GM19023 (cell line): ENCODE measurements at regions not wholly inside any gene's neighbourhood (a gene's known extent, or its start where the extent isn't known, plus 50 kb on each side); places are given as distances from the start of the nearest gene placed in this dataset.
"Not testable (repeated sequence)": the region's sequence is repeated elsewhere in the genome, so short reads cannot be mapped to it uniquely, and the experiment has no call there.

Source experiments
- ATAC-seq: cut with Tn5 transposase; IDR thresholded peaks from one replicate; pipeline ENCODE4 v1.9.1; 2021; ENCODE audit warnings: mild to moderate bottlenecking, moderate library complexity; ENCODE audit not compliant: unreplicated experiment

- ATAC-seq, result no peak
Measured at GRCh38 chr11:110855191-110855590, 143.0 kb upstream of the ARHGAP20 start.

DNA sequence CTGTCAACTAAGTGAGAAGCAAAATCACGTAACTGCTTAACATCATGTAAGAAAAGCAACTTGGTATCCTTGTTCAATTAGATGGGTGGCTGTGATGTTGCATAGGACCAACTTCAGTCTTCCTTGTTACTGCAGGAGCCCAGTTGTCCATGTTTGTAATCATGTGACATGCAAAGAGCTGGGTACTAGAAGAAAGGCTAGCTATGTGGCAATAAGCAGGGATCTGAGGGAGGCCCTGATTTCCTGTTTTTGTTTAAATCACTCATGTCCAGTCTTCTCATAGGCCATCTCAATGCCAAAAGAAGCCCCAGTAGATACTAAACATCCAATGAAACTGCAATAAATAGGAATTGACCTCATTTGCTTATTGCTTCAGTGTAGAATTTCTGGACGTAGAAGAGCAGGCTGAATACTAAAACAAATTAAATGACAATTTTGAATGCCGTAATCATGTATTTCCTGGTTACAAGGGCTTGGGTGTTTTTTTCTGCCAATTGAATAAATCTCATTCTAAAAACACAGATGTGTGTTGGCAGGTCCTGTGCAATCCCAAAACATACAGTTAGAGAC lies 140.8 kb upstream of the ARHGAP20 start:
- no peak for ATAC-seq

- no peak for ATAC-seq
Measured at GRCh38 chr11:110850846-110851245, 138.6 kb upstream of the ARHGAP20 start.

- ATAC-seq, result not testable (repeated sequence)
Measured at GRCh38 chr11:110843053-110843452, 130.8 kb upstream of the ARHGAP20 start.

DNA sequence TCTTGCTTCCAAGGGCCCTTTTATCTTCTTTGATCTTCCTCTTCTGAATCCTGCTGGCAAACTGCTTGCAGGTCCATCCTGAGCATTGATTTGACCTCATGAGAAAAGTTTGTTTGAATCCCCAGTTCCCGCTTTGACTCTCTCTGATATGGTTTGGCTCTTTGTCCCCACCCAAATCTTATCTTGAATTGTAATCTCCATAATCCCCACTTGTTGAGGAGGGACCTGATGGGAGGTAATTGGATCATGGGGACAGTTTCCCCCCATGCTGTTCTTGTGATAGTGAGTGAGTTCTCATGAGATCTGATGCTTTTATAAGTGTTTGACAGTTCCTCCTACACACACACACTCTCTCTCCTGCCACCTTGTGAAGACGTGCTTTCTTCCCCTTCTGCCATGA lies 126.6 kb upstream of the ARHGAP20 start:
- ATAC-seq, result no peak

- ATAC-seq, result no peak
Measured at GRCh38 chr11:110837603-110838002, 125.4 kb upstream of the ARHGAP20 start.

GRCh38 chr11:110835106-110835505 lies 122.9 kb upstream of the ARHGAP20 start:
- no peak for ATAC-seq

DNA sequence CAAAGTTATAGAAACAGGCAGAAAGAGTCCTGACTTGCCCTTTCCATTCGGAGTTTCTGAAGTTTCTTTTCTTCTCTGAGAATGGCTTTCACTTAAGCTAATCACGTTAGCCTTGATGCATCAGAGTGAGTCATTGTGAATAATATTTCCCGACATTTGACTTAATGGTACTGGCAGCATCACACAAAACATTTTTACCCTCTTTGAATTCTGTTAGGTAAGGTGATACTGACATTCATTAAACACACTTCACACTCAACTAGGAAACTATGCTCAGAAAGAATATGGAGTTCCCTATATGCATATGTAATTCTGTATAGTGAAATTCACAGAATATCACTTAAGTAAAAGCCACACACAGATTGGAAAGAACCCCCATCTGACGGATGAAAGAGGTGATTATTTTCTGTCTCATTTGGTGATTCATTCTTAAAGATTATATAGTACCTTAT lies 120.8 kb upstream of the ARHGAP20 start:
- no peak for ATAC-seq

DNA sequence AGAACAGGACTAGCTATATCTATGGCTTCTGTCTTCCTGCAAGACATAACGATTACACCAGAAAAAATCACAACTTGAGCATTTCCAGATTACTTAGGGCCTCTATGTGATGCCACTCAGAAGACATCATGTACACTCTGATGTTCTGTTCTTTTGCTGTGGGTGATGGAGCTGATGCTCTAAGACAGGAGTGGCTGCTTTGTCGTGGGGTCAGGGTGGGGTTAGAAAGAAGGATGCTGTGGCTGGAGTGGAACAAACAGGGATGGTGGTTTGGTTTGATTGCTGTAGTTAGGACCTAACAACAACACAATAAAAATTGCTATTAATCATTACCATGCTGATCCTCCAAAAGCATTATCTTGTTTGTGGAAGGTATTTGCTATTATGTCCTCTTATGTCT lies 120.3 kb upstream of the ARHGAP20 start:
- ATAC-seq, result no peak

DNA sequence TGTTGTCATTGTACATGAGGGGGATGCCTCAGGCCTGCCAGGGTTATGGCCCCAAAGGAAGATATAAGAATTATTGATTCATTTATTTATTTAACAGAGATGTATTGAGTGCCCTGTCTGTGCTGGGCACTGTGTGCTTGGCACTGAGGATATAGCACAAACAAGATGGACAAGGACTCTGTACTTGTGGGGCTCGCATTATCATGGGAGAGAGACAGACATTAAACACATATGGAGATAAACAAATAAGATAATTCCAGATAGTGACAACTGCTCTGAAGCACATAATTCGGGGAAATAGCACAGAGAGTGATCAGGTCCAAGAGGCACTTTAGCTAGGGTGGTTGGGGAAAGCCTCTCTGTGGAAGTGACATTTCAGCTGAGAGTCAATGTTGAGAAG lies 119.8 kb upstream of the ARHGAP20 start:
- no peak for ATAC-seq

- ATAC-seq, result no peak
Measured at GRCh38 chr11:110830747-110831146, 118.5 kb upstream of the ARHGAP20 start.

- ATAC-seq, result no peak
Measured at GRCh38 chr11:110830344-110830743, 118.1 kb upstream of the ARHGAP20 start.

GRCh38 chr11:110829873-110830272 lies 117.6 kb upstream of the ARHGAP20 start:
- no peak for ATAC-seq

DNA sequence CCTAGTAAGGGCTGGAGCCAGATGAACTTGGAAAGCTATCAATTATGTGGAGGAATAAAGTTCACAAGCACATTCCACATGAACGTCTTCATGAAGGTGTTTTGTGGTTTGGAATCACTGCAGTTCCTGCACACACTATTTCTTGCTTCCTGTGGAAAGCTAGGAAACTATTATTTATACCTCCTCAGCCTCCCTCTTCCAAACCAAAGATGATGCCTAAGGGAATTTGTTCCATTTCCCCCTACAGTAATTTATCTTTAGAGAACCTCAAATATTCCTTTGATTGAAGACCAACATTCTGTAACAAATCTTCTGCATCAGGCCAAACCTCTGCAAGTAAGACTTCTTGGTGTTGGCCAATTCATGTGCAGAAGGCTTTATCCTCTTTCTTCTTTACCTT lies 115.8 kb upstream of the ARHGAP20 start:
- ATAC-seq, result no peak

DNA sequence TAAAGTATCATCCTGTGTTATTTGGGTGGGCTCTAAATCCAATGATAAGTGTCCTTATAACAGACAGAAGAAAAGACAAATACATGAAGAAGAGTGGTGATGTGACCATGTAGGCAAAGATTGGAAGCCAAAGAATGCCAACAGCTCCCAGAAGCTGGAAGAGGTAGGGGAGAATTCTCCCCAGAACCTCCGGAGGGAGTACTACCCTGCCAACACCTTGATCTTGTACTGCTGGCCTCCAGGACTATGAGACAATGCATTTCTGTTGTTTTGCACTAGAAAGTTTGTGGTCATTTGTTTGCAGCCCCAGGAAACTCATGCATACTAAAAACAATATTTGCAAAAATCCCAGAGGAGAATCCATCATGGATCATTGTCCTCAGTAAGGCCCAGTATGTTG lies 115.0 kb upstream of the ARHGAP20 start:
- no peak for ATAC-seq

DNA sequence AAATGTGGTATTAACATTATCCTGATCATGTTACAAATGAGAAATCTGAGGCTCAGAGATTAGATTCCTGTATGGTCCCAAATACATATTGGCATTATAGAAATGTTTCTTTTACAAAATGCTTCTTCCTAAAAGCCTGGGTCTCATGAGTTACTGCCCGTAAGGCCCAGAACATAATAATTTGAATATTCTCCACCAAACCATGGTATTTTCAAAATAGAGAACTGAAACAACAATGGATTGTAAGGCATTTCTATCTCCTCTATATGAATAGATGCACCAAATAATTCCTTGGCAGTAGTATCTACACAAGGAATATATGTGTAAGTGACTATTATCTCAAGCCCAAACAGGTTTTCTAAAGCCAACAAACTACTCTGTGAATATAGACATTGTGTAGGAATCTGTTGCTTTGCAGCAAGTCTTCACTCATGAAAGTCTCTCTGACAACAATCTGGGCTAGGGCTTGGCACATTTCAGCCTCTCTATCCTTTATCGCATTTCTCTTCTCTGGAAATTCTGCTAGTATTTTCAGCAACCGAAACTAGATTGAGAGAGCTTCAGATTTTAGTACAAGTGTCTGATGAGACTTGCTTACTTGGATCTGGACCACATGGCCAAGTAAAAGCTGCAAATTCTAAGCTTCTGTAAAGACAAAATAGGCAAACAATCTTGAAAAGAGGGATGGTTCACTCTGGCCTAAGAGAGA lies 112.8 kb upstream of the ARHGAP20 start:
- no peak for ATAC-seq

- ATAC-seq, result no peak
Measured at GRCh38 chr11:110818032-110818687, 105.9 kb upstream of the ARHGAP20 start.

DNA sequence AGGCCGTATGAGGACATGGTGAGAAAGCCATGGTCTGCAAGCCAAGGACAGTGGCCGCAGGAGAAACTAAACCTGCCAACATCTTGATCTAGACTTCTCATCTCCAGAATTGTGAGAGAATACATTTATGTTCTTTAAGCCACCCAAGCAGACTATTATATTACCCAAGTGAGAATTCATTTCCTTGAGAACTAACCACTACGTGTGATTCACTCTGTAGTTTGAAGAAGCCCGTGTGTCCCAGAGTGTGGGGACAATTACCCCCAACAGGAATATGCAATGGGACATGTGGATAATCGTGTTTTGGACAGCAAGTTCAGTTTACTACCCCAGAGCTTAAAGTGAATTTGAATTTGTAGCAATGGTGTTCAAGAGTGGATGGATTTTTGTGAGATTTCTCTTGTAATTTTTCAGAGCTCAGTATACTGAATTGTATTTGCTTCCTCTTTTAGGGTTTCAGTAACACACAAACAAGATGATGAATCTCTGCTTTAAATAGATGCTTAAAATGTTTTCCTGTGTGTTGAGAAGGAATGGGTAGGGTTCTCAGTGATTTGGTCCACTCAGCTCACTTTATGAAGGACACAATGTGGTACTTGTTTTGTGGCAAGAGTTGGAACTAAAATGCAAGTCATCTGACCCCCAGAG lies 100.0 kb upstream of the ARHGAP20 start:
- no peak for ATAC-seq

GRCh38 chr11:110809417-110810199 lies 97.4 kb upstream of the ARHGAP20 start:
- ATAC-seq, result no peak

GRCh38 chr11:110808248-110808647 lies 96.0 kb upstream of the ARHGAP20 start:
- no peak for ATAC-seq

GRCh38 chr11:110807801-110808200 lies 95.6 kb upstream of the ARHGAP20 start:
- ATAC-seq, result no peak
